Activated CD8-positive, alpha-beta T cell treated with anti-CD3 and anti-CD28 coated beads for 36 hours (primary cell): ENCODE measurements at regions not wholly inside any gene's neighbourhood (a gene's known extent, or its start where the extent isn't known, plus 50 kb on each side); places are given as distances from the start of the nearest gene placed in this dataset.

Experiments used
- ATAC-seq: fragments of 200-7000 bp; cut with Tn5 transposase; one replicate; pipeline ENCODE4 v1.10.0; 2021; ENCODE audit warnings: mild to moderate bottlenecking, moderate library complexity
- CTCF ChIA-PET: fragments of 350-600 bp; sonication (Branson Sonifier 250); formaldehyde crosslinking; loops from one replicate; lab custom pipeline; 2021; ENCODE audit warnings: antibody characterized with exemption; lab: Charles Lee
- POLR2A ChIA-PET: fragments of 350-600 bp; sonication (Branson Sonifier 250); formaldehyde crosslinking; loops from one replicate; lab custom pipeline; 2021; ENCODE audit warnings: antibody characterized with exemption; lab: Charles Lee
- DNase-seq: peaks from one replicate; pipeline ENCODE4 v3.0.0-alpha.2; 2020
- H3K27ac Mint-ChIP-seq: one replicate; pipeline ENCODE4 v1.8.0; 2021; ENCODE audit warnings: mild to moderate bottlenecking, mixed read lengths
- H3K27me3 Mint-ChIP-seq: one replicate; pipeline ENCODE4 v1.8.0; 2021; ENCODE audit warnings: mixed read lengths
- H3K36me3 Mint-ChIP-seq: one replicate; pipeline ENCODE4 v1.8.0; 2021; ENCODE audit warnings: low read depth, mixed read lengths
- H3K4me1 Mint-ChIP-seq: one replicate; pipeline ENCODE4 v1.8.0; 2021; ENCODE audit warnings: low read depth, mixed read lengths
- H3K4me3 Mint-ChIP-seq: one replicate; pipeline ENCODE4 v1.8.0; 2021; ENCODE audit warnings: mild to moderate bottlenecking, moderate library complexity, mixed read lengths
- H3K9me3 Mint-ChIP-seq: one replicate; pipeline ENCODE4 v1.8.0; 2021; ENCODE audit warnings: mixed read lengths
- intact Hi-C: fragments of 100-400 bp; cut with micrococcal nuclease; formaldehyde crosslinking; loops from one replicate; pipeline ENCODE4 v1.10.0; 2022
- TF ChIP-seq, protein P1 (sequence below): fragments of 200-600 bp; IDR thresholded peaks from one replicate; pipeline ENCODE4 v1.8.0; 2022; ENCODE audit warnings: antibody characterized with exemption, mild to moderate bottlenecking

DNA sequence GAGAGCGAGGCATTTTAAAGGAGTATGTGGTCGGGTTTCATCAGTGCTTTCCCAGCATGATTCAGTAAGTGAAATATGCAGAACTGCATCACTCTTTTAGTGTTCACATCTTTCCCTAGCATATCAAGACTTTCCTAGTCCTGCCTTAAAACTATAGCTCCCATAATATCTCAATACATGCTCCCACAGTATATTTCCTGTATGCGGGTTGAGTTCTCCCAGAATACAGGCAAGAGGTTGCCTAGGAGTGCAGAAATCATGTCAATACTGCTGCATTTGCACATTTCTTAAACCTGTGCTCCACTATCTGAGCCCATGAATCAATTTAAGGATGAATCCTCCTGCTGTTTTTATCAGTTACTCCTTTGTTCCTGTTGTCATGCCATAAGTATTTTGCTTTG lies 386.6 kb upstream of the SLC35B3 start:
- Mint-ChIP-seq H3K27me3 (no peaks in the 10 kb centered on the region), H3K9me3 (no peaks in the 10 kb centered on the region), H3K36me3 (no peaks in the 10 kb centered on the region), H3K27ac (no peak overlapping the region), H3K4me3 (no peak overlapping the region), H3K4me1 (no peaks in the 10 kb centered on the region)
- intact Hi-C loops = no loop called here
- ChIA-PET CTCF (no interaction called here), POLR2A (no interaction called here)
- no peak for ATAC-seq
- no peak for DNase-seq
- TF ChIP-seq, protein P1, sequence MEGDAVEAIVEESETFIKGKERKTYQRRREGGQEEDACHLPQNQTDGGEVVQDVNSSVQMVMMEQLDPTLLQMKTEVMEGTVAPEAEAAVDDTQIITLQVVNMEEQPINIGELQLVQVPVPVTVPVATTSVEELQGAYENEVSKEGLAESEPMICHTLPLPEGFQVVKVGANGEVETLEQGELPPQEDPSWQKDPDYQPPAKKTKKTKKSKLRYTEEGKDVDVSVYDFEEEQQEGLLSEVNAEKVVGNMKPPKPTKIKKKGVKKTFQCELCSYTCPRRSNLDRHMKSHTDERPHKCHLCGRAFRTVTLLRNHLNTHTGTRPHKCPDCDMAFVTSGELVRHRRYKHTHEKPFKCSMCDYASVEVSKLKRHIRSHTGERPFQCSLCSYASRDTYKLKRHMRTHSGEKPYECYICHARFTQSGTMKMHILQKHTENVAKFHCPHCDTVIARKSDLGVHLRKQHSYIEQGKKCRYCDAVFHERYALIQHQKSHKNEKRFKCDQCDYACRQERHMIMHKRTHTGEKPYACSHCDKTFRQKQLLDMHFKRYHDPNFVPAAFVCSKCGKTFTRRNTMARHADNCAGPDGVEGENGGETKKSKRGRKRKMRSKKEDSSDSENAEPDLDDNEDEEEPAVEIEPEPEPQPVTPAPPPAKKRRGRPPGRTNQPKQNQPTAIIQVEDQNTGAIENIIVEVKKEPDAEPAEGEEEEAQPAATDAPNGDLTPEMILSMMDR = no peak

DNA sequence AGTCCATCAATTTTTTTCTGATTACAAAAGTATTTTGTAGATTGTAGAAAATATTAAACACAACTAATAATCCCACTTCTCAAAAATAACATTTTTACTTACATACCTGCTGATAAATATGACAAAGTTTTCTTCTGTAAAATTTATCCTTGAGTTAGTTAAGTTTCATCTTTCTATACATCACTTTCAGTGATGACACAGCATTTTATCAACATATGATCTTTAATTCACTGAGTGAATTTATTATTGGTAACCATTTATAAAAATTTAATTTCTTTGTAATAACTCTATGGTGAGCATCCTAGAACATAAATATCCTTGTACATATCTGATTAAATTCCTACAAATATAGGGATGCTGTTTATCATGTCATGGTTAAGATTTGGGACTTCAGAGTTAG lies 385.0 kb upstream of the SLC35B3 start:
- Mint-ChIP-seq H3K27me3 (no peaks in the 10 kb centered on the region), H3K27ac (no peak overlapping the region), H3K36me3 (no peaks in the 10 kb centered on the region), H3K4me1 (no peaks in the 10 kb centered on the region), H3K4me3 (no peak overlapping the region), H3K9me3 (no peaks in the 10 kb centered on the region)
- TF ChIP-seq, protein P1 = no peak
- CTCF ChIA-PET = no interaction called here
- POLR2A ChIA-PET = no interaction called here
- intact Hi-C loops = no loop called here
- ATAC-seq (no peak), DNase-seq (no peak)

DNA sequence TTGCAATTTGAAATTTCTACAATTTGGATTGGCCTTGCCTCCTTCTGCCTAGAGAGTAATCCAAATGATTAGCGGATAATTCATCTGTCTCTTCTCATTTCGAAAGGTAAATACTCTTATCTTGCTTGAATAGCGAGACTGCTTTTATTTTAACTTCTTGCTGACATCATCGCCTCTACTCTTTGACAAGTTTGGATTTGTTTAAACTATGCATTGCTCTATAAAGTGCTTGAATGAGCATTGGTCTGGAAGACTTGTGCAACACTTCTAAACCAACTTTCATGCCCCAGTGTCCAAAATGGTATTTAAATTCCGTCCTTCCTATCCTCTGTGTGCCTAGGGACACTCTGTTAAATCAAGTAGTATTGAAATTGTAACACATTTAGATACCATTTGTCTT lies 384.1 kb upstream of the SLC35B3 start:
- DNase-seq (no peak), ATAC-seq (no peak)
- no peaks in the 10 kb centered on the region for H3K9me3 Mint-ChIP-seq
- ChIA-PET POLR2A (no interaction called here), CTCF (no interaction called here)
- TF ChIP-seq, protein P1 = no peak
- intact Hi-C loops = no loop called here
- no peak overlapping the region for H3K27ac Mint-ChIP-seq
- H3K4me3 Mint-ChIP-seq = no peak overlapping the region
- H3K27me3 Mint-ChIP-seq = no peaks in the 10 kb centered on the region
- no peaks in the 10 kb centered on the region for H3K36me3 Mint-ChIP-seq
- H3K4me1 Mint-ChIP-seq = no peaks in the 10 kb centered on the region

DNA sequence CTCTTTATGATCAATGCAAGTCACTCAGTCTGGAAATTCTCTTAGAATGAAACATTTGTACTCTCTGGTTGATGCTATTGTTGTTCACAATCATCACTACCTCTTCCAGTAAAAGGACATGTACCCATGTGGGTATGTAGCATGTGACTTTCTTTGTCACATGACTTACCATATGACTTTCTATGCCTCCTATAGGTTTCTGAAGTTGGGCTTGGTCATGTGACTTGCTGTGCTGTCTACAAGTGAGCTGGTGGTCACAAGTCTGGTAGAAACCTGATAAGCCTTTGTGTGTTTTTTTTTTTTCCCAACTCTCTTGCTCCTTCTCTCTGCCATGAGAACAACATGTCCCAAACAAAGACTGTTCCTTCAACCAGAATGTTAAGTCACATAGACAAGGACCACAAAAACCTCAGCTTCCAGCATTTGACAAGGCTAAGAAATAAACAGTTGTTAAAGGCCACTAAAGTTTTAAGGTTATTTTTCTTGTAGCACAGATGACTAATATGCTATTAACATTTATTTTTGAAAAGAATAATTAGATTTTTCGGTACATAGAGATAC lies 379.2 kb upstream of the SLC35B3 start:
- Mint-ChIP-seq H3K27me3 (no peaks in the 10 kb centered on the region), H3K4me1 (no peaks in the 10 kb centered on the region), H3K36me3 (no peaks in the 10 kb centered on the region), H3K9me3 (peaks cover 3% of the 10 kb centered on the region), H3K4me3 (no peak overlapping the region), H3K27ac (no peak overlapping the region)
- intact Hi-C loops = no loop called here
- ChIA-PET POLR2A (no interaction called here), CTCF (no interaction called here)
- TF ChIP-seq, protein P1 = no peak
- DNase-seq = no peak
- no peak for ATAC-seq

DNA sequence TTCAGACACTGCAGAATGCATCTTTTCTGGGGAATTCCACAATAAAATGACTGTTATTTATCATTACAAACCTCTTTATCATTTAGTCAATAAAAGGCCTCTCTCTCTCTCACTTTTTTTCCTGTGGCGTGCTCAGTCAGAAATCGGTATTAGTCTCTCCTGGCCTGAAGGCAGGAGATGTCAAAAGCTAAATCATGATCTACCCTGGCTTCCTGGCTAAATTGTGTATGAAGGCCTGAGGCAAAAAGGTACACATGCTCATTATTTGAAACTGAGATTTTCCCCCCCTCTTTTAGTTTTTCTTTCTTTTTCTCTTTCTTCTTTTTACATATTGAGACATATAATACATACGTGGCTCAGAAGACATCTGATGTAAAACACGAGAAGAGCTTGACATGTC lies 375.0 kb upstream of the SLC35B3 start:
- no peak for DNase-seq
- no peak for ATAC-seq
- H3K9me3 Mint-ChIP-seq = peaks cover 3% of the 10 kb centered on the region
- no peaks in the 10 kb centered on the region for H3K36me3 Mint-ChIP-seq
- CTCF ChIA-PET = no interaction called here
- H3K4me3 Mint-ChIP-seq = no peak overlapping the region
- H3K27ac Mint-ChIP-seq = no peak overlapping the region
- no peaks in the 10 kb centered on the region for H3K27me3 Mint-ChIP-seq
- TF ChIP-seq, protein P1 = no peak
- intact Hi-C loops = no loop called here
- no peaks in the 10 kb centered on the region for H3K4me1 Mint-ChIP-seq
- POLR2A ChIA-PET = no interaction called here
